Stimulated activated CD4-positive, alpha-beta T cell treated with anti-CD3 and anti-CD28 coated beads, Interleukin-1b, Interleukin-23, amount 100 ng/mL, for 4 hours (primary cell): ENCODE measurements at regions not wholly inside any gene's neighbourhood (a gene's known extent, or its start where the extent isn't known, plus 50 kb on each side); places are given as distances from the start of the nearest gene placed in this dataset.
"Not testable (repeated sequence)": the region's sequence is repeated elsewhere in the genome, so short reads cannot be mapped to it uniquely, and the experiment has no call there.

Experiments used
- DNase-seq, 2 donors: peaks; one replicate each; pipeline ENCODE4 v3.0.0-alpha.2; 2020; ENCODE audit warnings: low read depth in 2 of 2

- no peak for DNase-seq
Observed at GRCh38 chr10:81733542-81733941, 141.5 kb upstream of the NRG3 start.

DNA sequence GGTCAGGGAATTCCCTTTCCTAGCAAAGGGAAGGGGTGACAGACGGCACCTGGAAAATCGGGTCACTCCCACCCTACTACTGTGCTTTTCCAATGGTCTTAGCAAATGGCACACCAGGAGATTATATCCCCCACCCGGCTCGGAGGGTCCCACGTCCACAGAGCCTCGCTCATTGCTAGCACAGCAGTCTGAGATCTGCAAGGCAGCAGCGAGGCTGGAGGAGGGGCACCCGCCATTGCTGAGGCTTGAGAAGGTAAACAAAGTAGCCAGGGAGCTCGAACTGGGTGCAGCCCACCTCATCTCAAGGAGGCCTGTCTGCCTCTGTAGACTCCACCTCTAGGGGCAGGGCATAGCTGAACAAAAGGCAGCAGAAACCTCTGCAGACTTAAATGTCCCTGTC, 139.8 kb upstream of the NRG3 start:
- DNase-seq: not testable (repeated sequence)

DNA sequence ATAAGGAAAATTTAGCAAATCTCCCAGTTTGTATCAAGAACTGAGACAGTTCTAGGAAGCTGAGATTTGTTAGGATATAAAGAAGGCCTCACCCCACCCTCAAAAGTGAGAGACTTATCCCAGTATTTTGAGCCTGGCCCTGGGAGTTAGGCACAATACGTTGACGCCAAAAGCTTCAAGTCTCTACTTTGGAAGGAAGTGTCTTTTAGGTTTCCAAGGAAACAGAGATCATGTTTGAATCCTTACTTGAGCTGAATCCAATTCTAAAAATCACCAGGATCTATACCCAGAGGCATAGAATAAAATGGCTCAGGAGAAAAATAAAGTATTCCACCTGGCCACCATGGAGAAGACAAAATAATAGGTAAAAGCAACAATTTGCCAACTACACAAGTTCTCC, 115.9 kb upstream of the NRG3 start:
- no peak for DNase-seq

- DNase-seq: no peak
Observed at GRCh38 chr10:81784111-81784597, 90.8 kb upstream of the NRG3 start.

DNA sequence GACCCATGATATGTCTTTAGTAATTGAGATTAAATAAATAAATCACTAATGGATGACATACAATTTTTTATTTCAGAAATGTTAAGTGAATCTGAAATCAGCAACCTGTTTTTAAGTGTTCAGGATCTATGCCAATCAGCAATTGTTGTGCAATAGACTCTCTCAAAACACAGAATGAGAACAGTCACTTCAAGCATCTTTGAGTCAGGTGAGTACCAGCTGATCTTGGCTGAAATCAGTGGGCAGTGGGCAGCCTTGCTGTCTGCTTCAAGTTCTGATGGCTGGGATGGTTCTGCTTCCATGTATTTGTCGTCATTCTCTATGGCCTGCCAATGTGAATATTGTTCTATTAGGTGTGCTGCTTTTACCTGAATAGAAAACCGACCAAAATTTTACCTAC, 82.3 kb upstream of the NRG3 start:
- no peak for DNase-seq

GRCh38 chr10:81806842-81807241, 68.2 kb upstream of the NRG3 start:
- no peak for DNase-seq

GRCh38 chr10:81814842-81815241, 60.2 kb upstream of the NRG3 start:
- DNase-seq: no peak

- no peak for DNase-seq
Observed at GRCh38 chr10:81817596-81818170, 57.3 kb upstream of the NRG3 start.

GRCh38 chr10:81820418-81820817, 54.6 kb upstream of the NRG3 start:
- no peak for DNase-seq
